HG03520 (cell line): ENCODE measurements at regions not wholly inside any gene's neighbourhood (a gene's known extent, or its start where the extent isn't known, plus 50 kb on each side); places are given as distances from the start of the nearest gene placed in this dataset.
"Not testable (repeated sequence)": the region's sequence is repeated elsewhere in the genome, so short reads cannot be mapped to it uniquely, and the experiment has no call there.

ENCODE experiments used
- ATAC-seq: cut with Tn5 transposase; IDR thresholded peaks from one replicate; pipeline ENCODE4 v1.9.1; 2021; ENCODE audit warnings: mild to moderate bottlenecking, moderate library complexity; ENCODE audit not compliant: unreplicated experiment

- no peak for ATAC-seq
These were observed 126.2 kb upstream of the KCTD7 start for GRCh38 chr7:66502230-66503035.

DNA sequence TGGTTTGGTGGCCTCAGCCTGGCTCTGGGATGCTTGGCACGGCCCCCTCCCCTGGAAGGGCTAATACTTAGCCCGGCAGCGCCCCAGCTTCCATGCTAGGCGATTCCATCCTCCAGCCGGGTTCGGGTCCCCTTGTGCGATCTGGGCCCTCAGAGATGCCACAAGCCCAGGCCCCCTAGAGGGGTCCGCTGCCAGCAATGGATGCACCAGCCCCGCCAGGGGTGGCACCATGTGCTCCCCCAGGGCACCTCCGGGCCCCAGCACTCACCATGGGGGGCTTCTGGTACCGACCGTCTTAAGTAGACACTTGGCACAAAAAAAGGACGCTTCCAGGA lies 125.7 kb upstream of the KCTD7 start:
- no peak for ATAC-seq

- no peak for ATAC-seq
These were observed 125.1 kb upstream of the KCTD7 start for GRCh38 chr7:66503551-66504031.

GRCh38 chr7:66504131-66504530 lies 124.5 kb upstream of the KCTD7 start:
- no peak for ATAC-seq

- ATAC-seq, result no peak
These were observed 123.7 kb upstream of the KCTD7 start for GRCh38 chr7:66505009-66505408.

GRCh38 chr7:66505531-66506451 lies 122.9 kb upstream of the KCTD7 start:
- ATAC-seq, result no peak

DNA sequence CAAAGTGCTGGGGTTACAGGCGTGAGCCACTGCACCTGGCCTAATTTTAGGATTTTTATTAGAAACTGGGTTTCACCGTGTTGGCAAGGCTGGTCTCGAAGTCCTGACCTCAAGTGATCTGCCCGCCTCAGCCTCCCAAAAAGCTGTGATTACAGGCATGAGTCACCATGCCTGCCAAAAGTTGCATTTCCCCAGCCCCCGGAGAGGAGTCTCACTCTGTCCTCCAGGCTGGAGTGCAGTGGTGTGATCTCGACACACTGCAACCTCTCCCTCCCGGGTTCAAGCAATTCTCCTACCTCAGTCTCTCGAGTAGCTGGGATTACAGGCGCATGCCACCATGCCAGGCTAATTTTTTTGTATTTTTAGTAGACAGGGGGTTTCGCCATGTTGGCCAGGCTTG lies 122.0 kb upstream of the KCTD7 start:
- ATAC-seq, result not testable (repeated sequence)

- no peak for ATAC-seq
These were observed 120.9 kb upstream of the KCTD7 start for GRCh38 chr7:66507764-66508296.

GRCh38 chr7:66508431-66508830 lies 120.2 kb upstream of the KCTD7 start:
- ATAC-seq, result no peak

DNA sequence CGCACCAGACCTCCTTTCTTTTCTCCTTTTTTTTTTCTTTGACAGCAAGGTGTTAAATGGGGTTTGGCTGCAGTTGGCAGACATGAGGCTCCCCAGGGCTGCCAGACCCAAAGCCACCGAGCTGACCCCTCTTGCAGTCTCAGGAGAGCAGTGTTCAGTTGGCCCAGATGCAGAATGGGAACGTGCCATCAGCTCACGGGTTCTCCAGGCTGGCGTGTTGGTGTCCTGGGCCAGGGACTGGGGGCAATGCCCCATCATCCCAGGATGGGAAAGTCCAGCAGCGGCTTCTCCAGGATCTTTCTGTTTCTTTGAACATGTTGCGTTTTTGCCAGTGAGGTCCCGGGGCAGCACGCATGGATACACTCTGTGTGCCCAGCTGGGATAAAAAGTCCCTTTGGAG lies 114.6 kb upstream of the KCTD7 start:
- no peak for ATAC-seq

DNA sequence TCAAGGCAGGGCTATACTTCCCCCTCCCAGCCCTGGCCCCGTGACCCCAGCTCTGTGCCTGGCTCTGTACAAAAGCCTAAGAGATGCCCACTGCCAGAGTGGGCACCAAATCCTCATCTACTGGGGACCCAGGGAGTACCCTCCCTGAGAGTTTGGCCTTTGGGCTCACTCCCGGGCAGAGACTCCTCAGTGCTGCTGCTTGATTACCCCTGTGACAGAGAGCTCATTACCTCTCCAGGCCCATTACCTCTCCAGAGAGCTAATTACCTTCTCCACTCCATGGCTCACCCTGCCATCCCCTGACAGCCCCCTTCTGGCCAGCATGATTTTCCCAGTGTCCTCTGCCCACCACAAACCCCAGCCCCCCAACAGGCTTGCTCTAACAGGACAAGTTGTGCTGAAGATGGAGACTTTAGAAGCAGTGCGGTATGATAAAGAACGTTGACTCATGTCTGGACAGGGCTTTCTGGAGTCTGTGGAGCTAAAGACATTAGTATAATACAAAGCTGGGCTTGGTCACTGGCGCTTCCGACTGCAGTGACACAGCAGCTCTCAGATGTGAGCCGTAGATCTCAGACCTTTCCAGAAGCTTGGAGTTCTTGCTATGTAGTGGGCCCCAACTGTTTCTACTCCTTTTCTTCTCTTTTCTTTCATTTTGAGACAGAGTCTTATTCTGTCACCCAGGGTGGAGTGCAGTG lies 111.3 kb upstream of the KCTD7 start:
- ATAC-seq, result no peak

DNA sequence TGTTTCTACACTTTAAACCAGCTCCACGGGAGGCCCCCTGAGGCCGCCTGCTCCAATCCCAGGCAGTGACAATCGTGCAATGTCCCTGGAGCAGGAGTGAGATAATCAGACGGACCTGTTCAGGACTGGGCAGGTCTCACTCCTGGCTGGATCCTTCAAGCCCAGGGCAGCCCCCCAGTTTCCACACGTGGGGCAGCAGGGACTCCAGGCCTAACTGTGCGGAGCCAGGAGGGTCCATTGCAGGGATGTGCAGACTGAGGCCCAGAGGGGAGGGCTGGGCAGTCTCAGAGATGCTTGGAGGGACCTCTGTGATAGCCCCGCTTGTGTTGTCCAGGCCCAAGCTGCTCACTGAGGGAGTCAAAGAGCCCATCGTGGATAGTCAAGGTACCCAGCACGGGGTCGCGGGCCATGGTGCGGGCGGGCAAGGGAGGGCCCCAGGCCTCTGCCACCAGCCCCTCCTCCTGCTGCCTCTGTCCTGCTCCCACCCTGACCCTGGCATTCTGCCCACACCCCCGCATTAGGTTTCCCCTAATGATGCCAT lies 110.5 kb upstream of the KCTD7 start:
- ATAC-seq, result no peak

DNA sequence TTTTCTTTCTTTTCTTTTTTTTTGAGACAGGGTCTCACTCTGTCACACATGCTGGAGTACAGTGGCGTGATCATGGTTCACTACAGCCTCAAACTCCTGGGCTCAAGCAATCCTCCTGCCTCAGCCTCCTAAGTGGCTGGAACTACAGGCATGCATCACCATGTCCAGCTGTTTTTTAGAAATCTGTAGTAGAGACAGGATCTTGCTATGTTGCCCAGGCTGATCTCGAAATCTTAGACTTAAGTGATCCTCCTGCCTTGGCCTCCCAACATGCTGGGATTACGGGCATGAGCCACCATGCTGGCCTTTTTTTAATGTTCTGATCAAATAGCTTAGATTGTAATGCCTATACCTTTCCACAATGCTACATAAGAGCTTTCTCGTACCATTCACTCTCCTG lies 107.0 kb upstream of the KCTD7 start:
- no peak for ATAC-seq

DNA sequence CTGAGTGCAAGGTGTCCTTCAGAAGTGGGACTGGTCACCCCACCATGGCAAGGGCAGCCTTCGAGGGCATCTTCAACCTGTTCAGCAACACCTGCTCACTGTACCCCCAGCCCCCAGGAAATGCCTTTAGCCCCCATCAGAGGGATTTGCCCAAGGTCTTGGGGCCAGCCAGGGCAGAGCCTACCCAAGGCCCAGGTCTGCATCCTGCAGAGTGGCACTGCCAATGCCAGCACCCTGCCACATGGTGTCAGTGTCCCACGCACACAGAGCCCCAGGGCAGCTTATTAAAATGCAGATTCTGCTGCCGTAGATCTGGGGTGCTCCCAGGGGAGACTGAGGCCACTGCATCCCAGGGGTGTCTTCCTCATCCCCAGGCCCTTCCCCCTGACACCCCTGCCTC lies 106.2 kb upstream of the KCTD7 start:
- ATAC-seq, result no peak

GRCh38 chr7:66523409-66523808 lies 105.3 kb upstream of the KCTD7 start:
- ATAC-seq, result no peak

GRCh38 chr7:66524738-66525137 lies 103.9 kb upstream of the KCTD7 start:
- no peak for ATAC-seq

DNA sequence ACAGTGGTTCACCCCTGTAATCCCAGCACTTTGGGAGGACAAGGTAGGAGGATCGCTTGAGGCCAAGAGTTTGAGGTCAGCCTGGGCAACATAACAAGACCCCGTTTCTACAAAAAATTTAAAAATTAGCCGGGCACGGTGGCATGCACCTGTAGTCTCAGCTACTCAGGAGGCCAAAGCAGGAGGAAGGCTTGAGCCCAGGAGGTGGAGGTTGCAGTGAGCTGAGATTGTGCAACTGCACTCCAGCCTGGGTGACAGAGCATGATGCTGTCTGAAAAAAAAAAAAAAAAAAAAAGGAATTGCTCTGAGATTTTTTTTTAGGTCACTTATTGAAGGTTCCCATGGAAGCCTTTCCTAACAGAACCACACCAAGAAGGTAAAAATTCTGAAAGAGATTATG lies 101.9 kb upstream of the KCTD7 start:
- ATAC-seq, result not testable (repeated sequence)

DNA sequence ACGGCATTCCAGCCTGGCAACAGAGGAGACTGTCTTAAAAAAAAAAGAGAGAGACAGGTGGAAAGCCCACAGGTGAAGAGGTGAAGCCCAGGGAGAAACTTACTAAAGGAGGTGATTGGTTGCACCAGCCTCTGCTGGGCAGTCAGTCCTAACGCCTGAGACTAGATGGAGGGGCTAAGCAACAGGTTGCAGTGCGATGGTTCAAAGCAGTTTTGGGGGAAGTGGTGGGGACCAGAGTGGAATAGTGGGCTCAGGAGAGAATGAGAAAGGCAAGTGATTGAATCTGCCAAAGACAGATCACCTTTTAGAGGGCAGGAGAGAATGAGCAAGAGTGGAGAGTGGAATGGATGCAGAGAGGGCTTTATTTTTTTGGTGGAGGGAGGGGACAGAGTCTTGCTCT lies 100.0 kb upstream of the KCTD7 start:
- no peak for ATAC-seq

- ATAC-seq, result no peak
These were observed 98.6 kb upstream of the KCTD7 start for GRCh38 chr7:66529883-66530610.
